Coronary artery (tissue), 2 donors: ENCODE measurements at regions not wholly inside any gene's neighbourhood (a gene's known extent, or its start where the extent isn't known, plus 50 kb on each side); places are given as distances from the start of the nearest gene placed in this dataset.

Source experiments
- DNase-seq: peaks from one replicate; pipeline ENCODE4 v3.0.0-alpha.2; 2017; ENCODE audit warnings: low spot score
- H3K27ac ChIP-seq, 2 donors: fragments of 200-600 bp; sonication (generic); one replicate each; pipeline ENCODE4 v1.5.1; 2016 to 2019
- H3K4me3 ChIP-seq: fragments of 200-600 bp; sonication (generic); 2 replicates; pipeline ENCODE4 v1.5.1; 2016; ENCODE audit warnings: mild to moderate bottlenecking, moderate library complexity
- CTCF ChIP-seq: fragments of 200-600 bp; sonication (generic); IDR thresholded peaks from one replicate; pipeline ENCODE4 v1.5.1; 2019; ENCODE audit warnings: antibody characterized with exemption

GRCh38 chr10:81021428-81022129, 483.9 kb downstream of the SH2D4B start:
- Histone ChIP-seq H3K4me3 (no peak overlapping the region), H3K27ac (no peak overlapping the region)
- TF ChIP-seq CTCF = no peak
- no peak for DNase-seq

GRCh38 chr10:81026591-81026990, 488.9 kb downstream of the SH2D4B start:
- Histone ChIP-seq H3K27ac (no peak overlapping the region), H3K4me3 (no peak overlapping the region)
- no peak for TF ChIP-seq CTCF
- DNase-seq = no peak

- no peak for DNase-seq
- H3K4me3 ChIP-seq = no peak overlapping the region
- no peak for TF ChIP-seq CTCF
- H3K27ac ChIP-seq = no peak overlapping the region
These were observed 489.5 kb downstream of the SH2D4B start for GRCh38 chr10:81027223-81027622.

- no peak for DNase-seq
- no peak overlapping the region for H3K27ac ChIP-seq
- no peak overlapping the region for H3K4me3 ChIP-seq
- TF ChIP-seq CTCF = no peak
These were observed 490.0 kb downstream of the SH2D4B start for GRCh38 chr10:81027706-81028105.

GRCh38 chr10:81031774-81032173, 494.1 kb downstream of the SH2D4B start:
- TF ChIP-seq CTCF = no peak
- DNase-seq = no peak
- H3K27ac ChIP-seq = no peak overlapping the region
- H3K4me3 ChIP-seq = no peak overlapping the region

- TF ChIP-seq CTCF = no peak
- DNase-seq = no peak
- H3K27ac ChIP-seq = no peak overlapping the region
- no peak overlapping the region for H3K4me3 ChIP-seq
These were observed 496.7 kb downstream of the SH2D4B start for GRCh38 chr10:81034383-81034782.

- no peak for TF ChIP-seq CTCF
- no peak overlapping the region for H3K27ac ChIP-seq
These were observed 498.6 kb downstream of the SH2D4B start for GRCh38 chr10:81036257-81036656.

More at GRCh38 chr10:81036257-81036656, 498.6 kb downstream of the SH2D4B start:
- DNase-seq = no peak
- H3K4me3 ChIP-seq = no peak overlapping the region
